ENCODE measurements at regions not wholly inside any gene's neighbourhood (a gene's known extent, or its start where the extent isn't known, plus 50 kb on each side); places are given as distances from the start of the nearest gene placed in this dataset.
"Not testable (repeated sequence)": the region's sequence is repeated elsewhere in the genome, so short reads cannot be mapped to it uniquely, and the experiment has no call there.

GRCh38 chr14:97155320-97155719, 358.1 kb downstream of the VRK1 start:
- DNase-seq = no peak

GRCh38 chr14:97155814-97156213, 358.6 kb downstream of the VRK1 start:
- DNase-seq = no peak

- DNase-seq = no peak
These were observed 359.5 kb downstream of the VRK1 start for GRCh38 chr14:97156705-97157104.

- no peak for DNase-seq
These were observed 360.9 kb downstream of the VRK1 start for GRCh38 chr14:97158102-97158501.

GRCh38 chr14:97159124-97159523, 361.9 kb downstream of the VRK1 start:
- no peak for DNase-seq

GRCh38 chr14:97162621-97163020, 365.4 kb downstream of the VRK1 start:
- no peak for DNase-seq

- DNase-seq = no peak
These were observed 366.8 kb downstream of the VRK1 start for GRCh38 chr14:97164021-97164420.

- DNase-seq = no peak
These were observed 369.3 kb downstream of the VRK1 start for GRCh38 chr14:97166497-97166896.

GRCh38 chr14:97167577-97167976, 370.4 kb downstream of the VRK1 start:
- not testable (repeated sequence) for DNase-seq

- DNase-seq = no peak
These were observed 375.5 kb downstream of the VRK1 start for GRCh38 chr14:97172644-97173043.

GRCh38 chr14:97177016-97177415, 379.8 kb downstream of the VRK1 start:
- DNase-seq = peak; percentile 24

- DNase-seq = peak; percentile 13
These were observed 380.5 kb downstream of the VRK1 start for GRCh38 chr14:97177635-97178034.

GRCh38 chr14:97178781-97179180, 381.6 kb downstream of the VRK1 start:
- DNase-seq = peak; percentile 52

GRCh38 chr14:97179573-97179972, 382.4 kb downstream of the VRK1 start:
- DNase-seq = peak; percentile 20

- peak; percentile 81 for DNase-seq
These were observed 383.4 kb downstream of the VRK1 start for GRCh38 chr14:97180304-97181200.

GRCh38 chr14:97185186-97185585, 388.0 kb downstream of the VRK1 start:
- DNase-seq = peak; percentile 15

- DNase-seq = no peak
These were observed 390.7 kb downstream of the VRK1 start for GRCh38 chr14:97187916-97188315.

GRCh38 chr14:97196336-97196735, 399.2 kb downstream of the VRK1 start:
- no peak for DNase-seq

GRCh38 chr14:97198813-97199212, 401.6 kb downstream of the VRK1 start:
- no peak for DNase-seq

- no peak for DNase-seq
These were observed 403.1 kb downstream of the VRK1 start for GRCh38 chr14:97200245-97200644.

GRCh38 chr14:97206916-97207315, 409.7 kb downstream of the VRK1 start:
- no peak for DNase-seq

GRCh38 chr14:97210202-97210601, 413.0 kb downstream of the VRK1 start:
- no peak for DNase-seq

- no peak for DNase-seq
These were observed 415.2 kb downstream of the VRK1 start for GRCh38 chr14:97212399-97212798.

GRCh38 chr14:97213720-97214119, 416.5 kb downstream of the VRK1 start:
- DNase-seq = no peak

Data from fibroblast of upper back skin (primary cell).